ENCODE measurements at regions not wholly inside any gene's neighbourhood (a gene's known extent, or its start where the extent isn't known, plus 50 kb on each side); places are given as distances from the start of the nearest gene placed in this dataset.

DNA sequence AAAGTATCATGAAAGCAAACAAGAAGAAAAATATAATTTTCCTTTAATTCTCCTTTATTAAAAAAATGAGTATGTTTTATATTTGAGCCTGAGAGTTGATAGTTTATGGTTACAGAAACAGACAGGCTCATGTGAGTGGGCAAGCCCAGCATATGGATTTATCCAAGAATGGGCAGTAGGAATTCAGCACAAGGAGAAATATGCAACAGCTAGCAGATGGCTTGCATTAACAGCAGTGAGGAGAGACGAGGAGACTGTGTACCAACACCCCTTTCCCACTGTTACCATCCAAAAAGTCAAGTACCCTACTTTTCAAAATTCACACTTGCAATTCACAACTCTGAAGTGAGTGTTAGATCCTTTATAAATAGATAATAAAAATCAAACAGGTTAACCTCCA is 1760.2 kb upstream of the TENM3 start:
- DNase-seq = no peak

DNA sequence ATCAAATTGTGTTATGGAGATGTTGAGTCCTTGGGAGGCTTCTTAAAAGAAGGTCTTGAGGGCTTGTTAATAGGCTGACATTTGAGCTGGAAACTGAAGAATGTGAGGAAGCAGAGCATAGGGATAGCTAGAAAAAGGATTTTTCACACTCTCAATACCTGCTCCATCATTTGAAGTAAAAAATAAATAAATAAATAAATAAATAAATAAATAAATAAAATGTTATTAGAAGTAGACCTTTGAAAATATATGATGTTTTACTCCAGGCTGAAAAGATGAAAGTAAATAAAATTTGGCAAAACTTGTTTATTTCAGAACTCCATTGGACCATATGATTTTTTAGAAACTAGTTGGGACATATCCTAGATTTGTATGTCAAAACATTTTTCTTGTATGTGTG is 1757.8 kb upstream of the TENM3 start:
- DNase-seq = no peak

DNA sequence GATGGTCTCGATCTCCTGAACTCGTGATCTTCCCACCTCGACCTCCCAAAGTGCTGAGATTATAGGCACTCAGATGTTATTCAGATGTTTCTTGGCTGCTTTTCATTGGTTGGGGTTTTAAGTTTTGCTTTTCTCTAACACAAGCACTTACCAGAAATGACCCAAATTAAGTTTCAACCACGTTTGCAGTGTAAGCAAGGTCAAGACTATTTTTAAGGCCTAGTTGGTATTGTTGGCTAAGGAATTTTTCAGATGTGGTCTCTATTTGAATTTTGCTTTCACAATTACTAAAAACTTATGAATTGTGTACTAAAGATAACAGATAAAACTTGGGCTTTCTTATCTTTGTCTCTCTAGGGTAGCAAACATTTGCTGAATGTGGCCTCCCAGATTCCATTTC is 1756.9 kb upstream of the TENM3 start:
- DNase-seq = no peak

DNA sequence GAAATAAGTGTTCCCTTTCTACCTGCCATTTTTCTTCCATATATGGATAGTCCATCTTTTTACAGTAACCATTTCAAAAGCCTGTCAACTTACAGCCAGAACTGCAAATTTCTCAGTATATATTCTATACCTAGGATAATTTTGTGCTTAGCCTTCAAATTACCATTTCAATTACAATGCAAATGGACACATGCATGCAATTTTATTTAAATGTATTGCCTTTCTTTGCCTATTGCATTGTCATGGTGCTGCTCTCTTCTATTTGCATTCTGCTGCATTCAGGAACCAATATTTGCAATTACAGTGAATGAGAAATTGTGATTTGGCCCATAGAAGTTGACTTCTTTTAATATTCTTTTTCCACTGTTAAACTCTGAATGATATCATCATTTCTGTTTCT is 1753.4 kb upstream of the TENM3 start:
- no peak for DNase-seq

DNA sequence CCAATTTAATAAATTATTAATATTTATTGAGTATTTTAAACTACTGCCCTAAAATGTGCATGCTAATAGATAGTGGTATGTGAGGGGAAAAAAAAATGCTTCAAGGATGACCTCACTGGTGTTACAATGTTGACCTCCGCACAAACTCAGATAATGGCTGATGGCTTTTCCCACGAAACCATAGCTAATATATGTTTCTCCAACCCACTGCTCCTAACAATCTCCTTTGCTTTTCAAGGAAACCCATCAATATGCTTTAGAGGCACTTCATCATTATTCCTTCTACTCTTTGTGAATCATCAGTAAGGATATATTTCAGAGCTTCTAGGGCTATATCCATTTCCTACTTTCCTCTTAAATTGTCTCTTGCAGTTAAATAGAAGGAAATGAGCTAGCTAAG is 1752.0 kb upstream of the TENM3 start:
- no peak for DNase-seq

DNA sequence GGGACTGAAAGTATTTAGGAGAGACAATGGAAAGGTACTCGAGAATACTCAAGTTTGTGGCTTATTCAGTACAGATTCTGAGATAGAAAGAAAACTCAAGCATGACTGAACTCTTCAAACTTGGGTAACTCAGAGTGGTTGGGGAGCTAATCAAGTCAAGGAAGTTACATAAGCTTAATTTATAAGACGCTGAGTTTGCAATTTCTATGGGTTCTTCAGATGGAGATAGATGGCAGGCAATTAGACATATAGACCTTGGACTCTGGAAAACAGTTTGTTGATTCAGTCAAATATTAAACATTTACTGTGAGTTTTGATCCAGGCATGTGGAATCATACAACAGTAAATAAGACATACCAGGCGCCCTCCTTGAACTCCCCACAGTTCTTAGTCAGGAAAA is 1749.9 kb upstream of the TENM3 start:
- no peak for DNase-seq

DNA sequence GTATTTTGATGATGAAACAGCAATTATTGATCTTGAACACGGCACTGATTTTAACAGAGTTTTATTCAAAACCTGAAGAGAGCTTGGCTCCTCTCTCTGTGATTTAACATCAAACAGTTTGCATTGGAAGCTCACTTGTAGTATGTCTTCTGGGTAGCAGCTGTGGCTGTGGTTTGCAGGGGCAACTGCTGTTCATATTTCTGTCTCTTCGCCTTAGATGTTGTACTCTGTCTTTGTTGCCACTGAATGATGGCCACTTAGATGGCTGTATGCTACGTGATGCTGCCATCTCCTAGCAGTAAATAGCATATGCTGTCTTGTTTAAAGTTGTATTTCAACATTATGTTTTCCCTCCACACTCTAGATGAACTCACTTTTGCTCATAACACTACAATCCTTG is 1743.0 kb upstream of the TENM3 start:
- DNase-seq = no peak

DNA sequence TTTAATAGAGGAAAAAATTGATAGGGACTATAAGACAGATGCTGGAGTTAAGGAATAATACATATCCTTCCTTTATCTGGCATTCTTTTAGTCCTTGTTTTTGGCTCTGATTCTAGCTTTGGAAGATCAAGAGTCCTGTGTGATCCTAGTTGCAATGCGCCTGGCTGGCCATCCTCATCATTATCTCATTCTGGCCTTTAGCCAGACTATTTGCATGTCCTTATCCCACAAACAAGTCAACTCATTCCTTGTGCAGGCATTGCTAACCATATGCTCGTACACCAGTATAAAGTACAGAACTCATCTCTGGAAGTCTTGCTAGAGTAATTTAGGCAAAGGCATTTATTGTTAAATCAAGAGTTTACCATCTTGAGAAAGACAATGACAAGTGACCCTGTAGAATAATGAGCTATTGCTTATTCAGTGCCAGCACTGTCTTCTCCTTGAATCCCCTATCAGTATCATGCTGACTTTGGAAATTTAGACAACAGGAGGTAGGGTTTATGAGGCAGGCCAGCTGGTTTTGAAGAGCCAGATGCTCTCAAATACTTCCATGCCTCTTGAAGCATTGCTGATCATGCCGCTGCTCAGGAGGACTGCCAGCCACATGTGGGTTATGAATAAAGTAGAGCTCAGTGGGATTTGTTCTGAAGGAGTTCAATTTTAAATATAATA is 1730.3 kb upstream of the TENM3 start:
- no peak for DNase-seq

DNA sequence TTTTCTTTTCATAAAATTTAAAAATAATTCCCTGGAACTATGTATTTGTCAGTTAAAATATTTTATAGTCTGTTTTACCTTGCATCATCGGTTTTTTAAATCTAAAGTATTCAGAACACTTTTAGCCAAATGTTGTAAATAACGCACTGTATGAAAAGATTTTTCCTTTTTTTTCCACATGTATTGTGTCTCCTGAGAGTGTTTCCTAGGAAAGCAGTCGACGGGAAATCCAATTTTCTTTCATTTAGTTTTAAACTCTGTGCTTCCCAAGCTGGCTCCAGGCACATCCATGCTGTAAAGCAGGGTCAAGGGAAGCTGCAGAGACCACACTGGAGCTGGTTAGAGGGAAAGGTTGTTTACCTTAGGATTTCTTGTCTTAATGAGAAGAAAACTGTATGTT is 1724.3 kb upstream of the TENM3 start:
- DNase-seq = no peak

DNA sequence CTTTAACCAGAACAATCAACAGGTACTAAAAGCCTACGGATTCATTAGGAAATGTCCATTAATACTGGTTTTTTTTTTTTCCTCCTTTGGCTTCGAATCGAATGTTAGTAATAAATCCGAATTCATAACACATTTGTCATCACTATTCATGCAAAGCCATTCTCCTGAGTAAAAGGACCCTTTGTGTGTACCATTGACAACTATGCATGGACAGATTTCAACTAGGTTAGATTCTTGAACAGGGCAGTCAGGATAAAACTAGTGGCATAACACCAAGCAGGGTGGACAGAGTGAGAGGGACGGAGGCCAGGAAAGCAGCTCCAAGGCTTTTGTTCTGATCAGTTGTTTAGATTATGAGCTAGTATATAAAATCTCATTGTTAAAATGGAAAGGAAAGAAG is 1722.0 kb upstream of the TENM3 start:
- DNase-seq = no peak

DNA sequence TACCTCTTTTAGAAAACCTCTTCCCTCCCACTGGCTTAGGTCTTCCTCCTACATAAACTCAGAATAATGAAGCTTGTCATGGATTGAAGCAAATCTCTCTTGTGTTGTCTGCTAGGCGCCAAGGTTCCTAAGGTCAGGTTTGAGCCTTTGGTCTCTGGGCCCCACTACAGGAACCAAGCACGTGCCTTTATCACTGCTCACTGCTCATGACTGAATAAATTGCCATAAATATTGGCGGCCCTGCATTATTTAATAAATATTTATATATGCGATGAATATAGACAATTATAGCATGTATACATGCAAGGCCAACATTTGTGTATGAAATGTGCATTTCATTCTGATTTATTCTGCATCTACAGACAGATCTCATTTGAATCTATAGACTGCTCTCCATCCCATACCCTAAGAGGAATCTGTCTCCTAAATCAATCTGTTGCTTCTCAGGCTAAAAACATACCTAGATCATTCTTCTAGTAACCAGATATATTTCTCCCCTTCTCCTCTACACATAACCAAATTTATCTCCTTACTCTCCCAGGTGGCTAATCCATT is 1717.6 kb upstream of the TENM3 start:
- DNase-seq = no peak

DNA sequence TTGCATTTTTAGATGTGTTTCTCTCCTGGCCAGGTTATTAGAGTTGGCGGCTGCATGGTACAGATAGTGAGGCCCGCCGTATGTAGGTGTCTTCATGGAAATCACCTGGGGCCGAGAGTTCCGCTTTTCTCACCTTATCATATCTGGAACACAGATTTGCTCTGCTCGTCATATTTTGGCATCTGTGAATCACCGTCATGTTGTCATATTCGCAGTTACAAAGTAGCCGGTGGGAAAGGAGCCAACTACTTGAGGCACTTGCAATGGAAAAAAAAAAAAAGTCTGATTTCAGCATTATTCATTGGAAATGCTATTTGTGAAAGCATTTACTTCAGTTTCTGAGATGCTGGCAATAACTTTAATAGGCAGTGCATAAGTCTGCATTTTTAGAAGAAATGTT is 1715.2 kb upstream of the TENM3 start:
- DNase-seq = no peak

DNA sequence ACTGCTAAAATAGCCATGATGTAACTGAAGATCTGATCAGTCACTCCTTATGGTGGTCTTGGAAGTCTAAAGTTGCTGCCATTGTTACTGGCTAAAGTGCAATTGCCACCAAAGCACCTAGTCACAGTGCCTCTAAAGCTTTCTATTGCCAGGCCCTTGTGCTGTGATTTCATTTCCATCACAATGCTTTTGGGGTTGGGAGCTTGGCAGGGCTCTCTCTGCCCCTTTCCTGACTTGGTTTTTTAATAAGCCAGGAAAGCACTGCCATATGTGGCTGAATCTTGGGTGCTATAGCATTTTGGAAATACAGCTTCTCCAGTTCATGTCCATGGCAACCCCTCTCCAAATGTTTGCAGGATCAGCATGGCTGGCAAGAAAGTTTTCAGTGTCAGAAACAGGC is 1712.4 kb upstream of the TENM3 start:
- DNase-seq = no peak

DNA sequence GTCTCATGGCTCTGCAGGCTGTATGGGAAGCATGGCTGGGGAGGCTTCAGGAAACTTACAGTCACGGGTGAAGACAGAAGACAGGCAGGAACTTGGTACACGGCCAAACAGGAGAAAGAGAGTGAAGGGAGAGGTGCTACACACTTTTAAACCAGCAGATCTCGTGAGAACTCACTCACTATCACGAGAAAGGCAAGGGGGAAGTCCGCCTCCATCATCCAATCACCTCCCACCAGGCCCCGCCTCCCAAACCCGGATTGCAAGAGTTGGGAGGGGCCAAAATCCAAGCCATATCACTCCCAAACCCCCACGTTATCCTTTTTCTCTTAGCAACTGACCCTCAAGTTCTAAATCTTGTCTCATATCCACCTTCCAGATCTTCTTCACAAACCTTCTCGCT is 1710.5 kb upstream of the TENM3 start:
- no peak for DNase-seq

DNA sequence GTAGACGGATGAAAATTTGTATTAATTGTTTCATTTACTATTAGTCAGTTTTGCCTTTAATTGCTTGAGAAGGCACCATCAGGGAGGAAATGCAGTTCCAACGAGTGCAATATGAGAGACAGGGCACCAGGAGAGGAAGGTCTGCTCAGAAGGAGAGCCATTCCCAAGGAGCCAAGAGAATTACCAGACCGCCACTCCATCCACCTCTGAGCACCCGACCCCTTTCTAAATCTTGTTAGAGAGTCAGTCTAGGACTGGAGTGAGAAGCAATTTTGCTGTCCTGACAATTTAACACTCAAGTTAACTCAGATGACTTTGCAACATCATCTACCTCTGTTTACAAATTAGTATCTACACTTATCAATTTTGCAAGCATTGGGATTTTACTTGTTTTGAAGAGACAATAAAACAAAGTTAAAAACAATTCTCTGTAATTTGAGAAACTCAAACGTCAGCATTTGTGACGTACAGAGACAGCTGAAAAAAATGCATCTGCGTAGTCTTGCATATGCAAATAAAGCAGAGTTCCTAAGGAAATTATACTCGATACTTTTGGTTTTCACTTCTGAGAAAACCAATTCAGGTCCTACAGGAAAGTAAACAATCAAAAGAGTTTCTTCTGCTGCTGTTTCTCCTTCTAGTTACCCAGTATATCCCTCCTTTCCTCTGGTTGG is 1704.7 kb upstream of the TENM3 start:
- no peak for DNase-seq

DNA sequence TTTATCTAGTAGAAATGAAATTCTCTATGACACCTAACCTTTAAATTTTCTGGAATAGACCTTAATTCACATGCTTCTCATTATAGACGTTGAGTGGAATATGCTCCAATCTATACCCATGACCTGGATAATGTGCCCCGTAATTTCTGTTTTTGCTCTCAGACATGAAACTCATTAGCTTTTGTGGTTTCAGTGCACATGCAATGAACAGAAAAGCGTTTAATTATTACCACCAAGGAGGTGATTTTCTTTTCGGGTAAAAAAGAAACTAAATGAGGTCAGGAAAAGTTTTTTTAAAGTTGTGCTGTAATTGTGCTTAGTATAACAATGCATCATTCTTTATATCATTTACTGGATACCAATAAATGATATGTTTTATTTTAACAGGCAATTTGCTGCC is 1703.9 kb upstream of the TENM3 start:
- DNase-seq = no peak

DNA sequence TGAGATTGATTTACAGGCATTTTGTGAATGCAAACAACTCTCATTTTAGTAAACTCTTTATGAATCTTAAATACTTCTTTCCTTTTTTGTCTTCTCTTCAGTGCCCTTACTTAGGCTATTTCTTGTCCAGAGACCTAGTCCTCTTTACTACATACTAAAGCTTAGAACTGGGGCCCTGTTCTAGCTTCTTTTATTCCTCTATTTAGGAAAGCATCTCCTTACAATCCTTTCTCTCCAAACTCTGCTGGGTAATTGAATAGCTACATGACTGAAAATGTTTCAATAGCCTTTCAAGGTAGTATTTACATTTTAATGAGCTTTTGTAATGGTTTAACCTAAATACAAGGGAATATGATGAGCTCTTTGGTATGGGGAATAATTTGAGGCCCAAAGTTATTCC is 1701.5 kb upstream of the TENM3 start:
- DNase-seq = no peak

DNA sequence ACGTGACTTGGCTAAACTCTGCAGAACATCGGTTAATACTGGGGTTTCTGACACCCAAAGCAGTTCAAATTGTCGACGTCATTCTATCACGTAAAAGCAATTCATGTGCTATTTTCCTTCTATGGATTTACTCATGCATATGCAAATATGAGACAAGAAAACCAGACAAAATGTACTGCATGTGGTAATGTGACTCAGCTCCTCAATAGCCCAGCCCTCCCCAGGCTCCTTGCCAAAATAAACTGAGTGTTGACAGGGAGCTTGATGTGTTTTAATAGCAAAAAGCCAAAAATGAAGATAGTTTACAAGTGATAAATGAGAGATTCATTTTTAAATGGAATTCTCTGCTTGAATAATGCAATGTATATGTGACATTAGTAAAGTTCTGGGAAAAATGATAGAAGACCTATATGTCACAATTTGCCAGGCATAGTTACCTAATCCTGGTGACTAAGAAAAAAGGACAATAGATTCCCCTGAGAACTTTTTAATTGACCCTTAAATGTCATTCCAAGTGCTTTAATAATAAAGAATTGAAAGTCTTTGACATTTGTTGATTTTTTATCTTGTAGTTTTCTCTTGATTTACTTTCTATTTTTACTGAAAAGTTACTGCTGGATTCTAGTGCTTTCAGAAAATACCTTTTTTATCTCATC is 1700.6 kb upstream of the TENM3 start:
- DNase-seq = no peak

DNA sequence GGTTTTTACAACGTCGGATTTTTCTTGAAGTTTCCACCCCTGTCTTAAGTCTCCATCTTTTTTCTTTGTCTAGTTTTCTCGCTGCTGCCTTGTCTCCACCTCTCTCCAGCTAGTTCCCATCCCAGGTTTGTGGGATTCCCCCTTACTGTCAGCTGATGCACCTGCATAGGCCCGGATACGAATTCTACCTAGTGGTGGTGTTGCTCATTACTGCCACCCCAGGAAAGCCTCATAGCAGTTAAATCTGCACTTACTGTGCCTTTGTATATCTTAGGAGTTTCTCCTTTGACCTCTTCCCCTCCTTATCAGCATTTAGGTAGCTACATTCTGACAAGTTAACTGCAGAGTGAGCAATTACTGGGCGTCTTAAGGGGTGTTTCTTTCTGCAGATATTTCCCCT is 1693.1 kb upstream of the TENM3 start:
- no peak for DNase-seq

DNA sequence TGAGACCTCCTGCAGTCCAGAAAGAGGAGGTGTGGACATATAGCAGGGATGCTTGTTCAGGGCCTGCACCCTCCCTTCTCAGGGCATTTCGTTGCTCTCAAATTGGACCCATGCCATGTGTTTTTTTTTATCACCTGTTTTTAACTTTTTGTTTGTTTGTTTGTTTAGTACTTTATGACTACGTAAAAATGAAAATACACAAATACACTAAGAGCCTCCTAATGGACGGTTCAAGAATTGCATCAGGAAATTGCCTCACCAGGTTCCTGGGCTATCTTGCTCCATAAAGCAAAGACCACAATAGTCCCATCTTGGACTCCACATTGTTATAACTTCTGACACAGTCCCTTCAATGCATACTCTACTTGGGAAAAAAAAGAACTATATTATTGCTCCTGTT is 1685.9 kb upstream of the TENM3 start:
- DNase-seq = no peak

DNA sequence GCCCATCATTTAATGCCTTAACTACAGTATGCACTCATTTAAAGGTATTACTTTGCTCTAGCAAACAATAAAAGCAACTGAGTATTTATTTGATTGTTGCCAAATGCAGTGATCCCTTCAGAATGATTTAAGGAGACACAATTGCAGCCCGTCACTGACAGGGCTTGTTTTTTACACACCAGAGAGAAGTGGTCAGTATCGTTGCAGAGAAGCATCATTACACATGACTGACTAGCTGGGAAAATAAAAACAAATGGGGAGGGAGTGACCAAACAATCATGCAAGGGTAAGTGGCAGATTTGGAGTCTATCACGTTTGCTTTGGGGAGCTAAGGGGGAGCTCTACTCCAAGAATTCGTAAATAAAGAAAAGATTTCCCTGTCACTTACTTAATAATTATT is 1685.3 kb upstream of the TENM3 start:
- no peak for DNase-seq

DNA sequence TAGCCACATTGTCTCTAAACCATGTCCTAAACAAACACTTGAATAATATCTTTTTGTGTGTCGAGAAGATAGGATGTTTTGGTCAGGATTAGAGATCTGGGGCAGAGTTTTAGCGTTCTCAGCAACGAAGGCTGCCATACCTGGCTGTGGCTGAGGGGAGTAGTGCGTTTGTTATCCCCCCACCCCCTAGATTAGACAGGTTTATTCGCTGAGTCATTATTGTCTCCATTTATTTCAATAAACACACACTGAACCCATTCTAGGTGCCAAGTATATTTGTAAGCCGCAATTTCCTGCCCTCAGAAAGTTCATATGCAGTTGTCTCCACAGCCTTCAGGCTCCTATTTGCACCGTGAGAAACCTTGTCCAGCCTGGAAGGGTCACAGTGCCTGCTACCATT is 1684.8 kb upstream of the TENM3 start:
- no peak for DNase-seq

DNA sequence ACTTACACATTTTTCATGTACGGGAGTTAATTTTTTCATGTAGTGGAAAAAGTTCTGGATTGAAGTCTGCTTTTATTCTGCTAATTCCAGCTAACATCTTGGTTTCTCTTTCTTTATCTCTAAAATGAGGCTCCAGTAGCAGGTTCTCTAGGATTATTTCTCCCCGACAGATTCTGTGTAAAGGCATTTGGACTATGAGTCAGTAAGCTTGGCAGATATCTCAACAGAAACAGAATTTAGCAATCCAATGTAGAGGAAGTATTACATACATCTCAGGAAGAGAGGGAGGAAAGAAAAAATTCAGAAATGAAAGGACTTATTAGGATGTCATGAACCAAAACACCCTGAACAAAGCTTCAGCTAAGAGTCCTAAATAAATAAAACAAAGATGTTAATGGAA is 1682.3 kb upstream of the TENM3 start:
- DNase-seq = no peak

DNA sequence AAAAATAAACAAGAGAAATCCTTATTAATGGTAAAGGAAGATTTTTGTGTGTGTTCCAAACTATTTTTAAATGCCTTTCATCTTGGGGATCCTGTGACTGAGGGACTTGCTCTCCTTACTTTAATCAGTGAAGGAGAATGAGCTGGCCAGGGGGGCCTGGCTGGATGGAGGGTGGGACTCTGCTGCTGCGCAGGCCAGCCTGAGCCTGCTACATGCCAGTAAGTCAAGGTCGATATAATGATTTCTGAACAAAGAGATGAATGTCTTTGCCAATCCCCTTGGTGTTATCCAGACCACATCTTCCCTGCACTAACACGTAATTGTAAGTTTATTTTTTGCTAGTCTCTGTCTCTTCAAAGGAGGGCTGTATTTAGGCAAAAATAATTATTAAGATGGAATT is 1679.2 kb upstream of the TENM3 start:
- DNase-seq = no peak

Measured in left hindlimb (tissue), 1 donor.